GM23338 (cell line): ENCODE measurements at regions not wholly inside any gene's neighbourhood (a gene's known extent, or its start where the extent isn't known, plus 50 kb on each side); places are given as distances from the start of the nearest gene placed in this dataset.

Experiments used
- ATAC-seq: fragments of 200-7000 bp; cut with Tn5 transposase; 3 replicates; pipeline ENCODE4 v1.9.1; 2020
- DNase-seq: peaks from one replicate; pipeline ENCODE4 v3.0.0-alpha.2; 2015; ENCODE audit warnings: low spot score
- H2AFZ ChIP-seq: fragments of 200-600 bp; sonication (generic); 2 replicates; pipeline ENCODE4 v1.8.0; 2016; ENCODE audit warnings: antibody characterized with exemption, mild to moderate bottlenecking, moderate library complexity
- H3F3A ChIP-seq: fragments of 200-600 bp; sonication (generic); replicated peaks from 2 replicates; pipeline ENCODE4 v1.8.0; 2017; ENCODE audit warnings: antibody characterized with exemption, mixed run types, low read depth
- H3K27ac ChIP-seq: fragments of 200-600 bp; sonication (generic); 2 replicates; pipeline ENCODE4 v1.6.1; 2016; ENCODE audit warnings: low read depth
- H3K27me3 ChIP-seq: fragments of 200-600 bp; sonication (generic); 2 replicates; pipeline ENCODE4 v1.8.0; 2016; ENCODE audit warnings: mild to moderate bottlenecking, mixed run types, moderate library complexity; ENCODE audit not compliant: insufficient read depth
- H3K36me3 ChIP-seq: fragments of 200-600 bp; sonication (generic); 2 replicates; pipeline ENCODE4 v1.8.0; 2016; ENCODE audit warnings: mild to moderate bottlenecking; ENCODE audit not compliant: insufficient read depth
- H3K4me1 ChIP-seq: fragments of 200-600 bp; sonication (generic); 2 replicates; pipeline ENCODE4 v1.8.0; 2016; ENCODE audit warnings: mild to moderate bottlenecking, moderate library complexity; ENCODE audit not compliant: insufficient read depth
- H3K4me2 ChIP-seq: fragments of 200-600 bp; sonication (generic); 2 replicates; pipeline ENCODE4 v1.7.1; 2017; ENCODE audit warnings: mixed run types
- H3K4me3 ChIP-seq: fragments of 200-600 bp; sonication (generic); 2 replicates; pipeline ENCODE4 v1.6.1; 2016; ENCODE audit warnings: mixed run types
- H3K79me2 ChIP-seq: fragments of 200-600 bp; sonication (generic); replicated peaks from 2 replicates; pipeline ENCODE4 v1.8.0; 2017; ENCODE audit warnings: mild to moderate bottlenecking; ENCODE audit not compliant: insufficient read depth
- H3K9me2 ChIP-seq: fragments of 200-600 bp; sonication (generic); 2 replicates; pipeline ENCODE4 v1.8.0; 2017; ENCODE audit not compliant: insufficient read depth
- H4K20me1 ChIP-seq: fragments of 200-600 bp; sonication (generic); replicated peaks from 2 replicates; pipeline ENCODE4 v1.8.0; 2017; ENCODE audit warnings: mild to moderate bottlenecking; ENCODE audit not compliant: insufficient read depth
- H3K27ac Mint-ChIP-seq: 2 replicates; pipeline ENCODE4 v1.8.0; 2020; ENCODE audit warnings: inconsistent platforms, mild to moderate bottlenecking, moderate library complexity, mixed read lengths
- H3K27me3 Mint-ChIP-seq: 3 replicates; pipeline ENCODE4 v1.8.0; 2022; ENCODE audit warnings: low read depth, mild to moderate bottlenecking, moderate library complexity, mixed read lengths, inconsistent platforms; ENCODE audit not compliant: insufficient read depth, poor library complexity
- H3K36me3 Mint-ChIP-seq: 3 replicates; pipeline ENCODE4 v1.8.0; 2021; ENCODE audit warnings: low read depth, mild to moderate bottlenecking, inconsistent platforms, moderate library complexity, mixed read lengths
- H3K4me1 Mint-ChIP-seq: 3 replicates; pipeline ENCODE4 v1.8.0; 2020; ENCODE audit warnings: mild to moderate bottlenecking, inconsistent platforms, mixed read lengths
- H3K4me3 Mint-ChIP-seq: 3 replicates; pipeline ENCODE4 v1.8.0; 2021; ENCODE audit warnings: moderate library complexity, mild to moderate bottlenecking, inconsistent platforms, mixed read lengths
- H3K9me3 Mint-ChIP-seq: 3 replicates; pipeline ENCODE4 v1.8.0; 2020; ENCODE audit warnings: moderate library complexity, mild to moderate bottlenecking, inconsistent platforms, mixed read lengths
- EZH2phosphoT487 ChIP-seq: fragments of 200-600 bp; sonication (generic); IDR thresholded peaks from one replicate; pipeline ENCODE4 v1.8.1; 2018; ENCODE audit warnings: antibody characterized with exemption; ENCODE audit not compliant: unreplicated experiment
- NANOG ChIP-seq: IDR thresholded peaks from 2 replicates; pipeline ENCODE4 v1.6.1; 2016; ENCODE audit warnings: antibody characterized with exemption, borderline replicate concordance
- REST ChIP-seq: IDR thresholded peaks from one replicate; pipeline ENCODE4 v1.6.1; 2018; ENCODE audit warnings: antibody characterized with exemption; ENCODE audit not compliant: unreplicated experiment
- ZNF114 ChIP-seq: fragments of 250-450 bp; sonication (Bioruptor Pico); IDR thresholded peaks from 2 replicates; pipeline ENCODE4 v1.5.0; 2020; ENCODE audit warnings: mild to moderate bottlenecking, moderate library complexity
- ZNF331 ChIP-seq: fragments of 250-450 bp; sonication (Bioruptor Pico); IDR thresholded peaks from 2 replicates; pipeline ENCODE4 v1.5.0; 2020; ENCODE audit warnings: low read depth, mild to moderate bottlenecking, moderate library complexity
- ZNF462 ChIP-seq: fragments of 250-450 bp; sonication (Bioruptor Pico); IDR thresholded peaks from 2 replicates; pipeline ENCODE4 v1.5.0; 2020; ENCODE audit warnings: mild to moderate bottlenecking, moderate library complexity

- Mint-ChIP-seq H3K9me3 (no peaks in the 10 kb centered on the region), H3K36me3 (no peaks in the 10 kb centered on the region), H3K4me3 (no peak overlapping the region), H3K27me3 (no peaks in the 10 kb centered on the region), H3K4me1 (no peaks in the 10 kb centered on the region), H3K27ac (no peak overlapping the region)
- no peaks in the 10 kb centered on the region for H3K4me1 ChIP-seq
- DNase-seq (no peak), ATAC-seq (no peak)
- no peaks in the 10 kb centered on the region for H4K20me1 ChIP-seq
- H3K27ac ChIP-seq, result no peak overlapping the region
- TF ChIP-seq ZNF331 (no peak), EZH2phosphoT487 (no peak), ZNF114 (CRISPR knock-in tag) (no peak), NANOG (no peak), REST (no peak), ZNF462 (CRISPR knock-in tag) (no peak)
- no peaks in the 10 kb centered on the region for H3F3A ChIP-seq
- no peaks in the 10 kb centered on the region for H3K9me2 ChIP-seq
- no peaks in the 10 kb centered on the region for H3K27me3 ChIP-seq
- no peaks in the 10 kb centered on the region for H3K79me2 ChIP-seq
- no peak overlapping the region for H2AFZ ChIP-seq
- H3K4me2 ChIP-seq, result no peak overlapping the region
- H3K36me3 ChIP-seq, result no peaks in the 10 kb centered on the region
- H3K4me3 ChIP-seq, result no peak overlapping the region
These were observed 445.5 kb upstream of the NDST3 start for GRCh38 chr4:117588771-117589170.
